ENCODE measurements at regions not wholly inside any gene's neighbourhood (a gene's known extent, or its start where the extent isn't known, plus 50 kb on each side); places are given as distances from the start of the nearest gene placed in this dataset.

GRCh38 chr2:41546031-41546430, 501.8 kb upstream of the PKDCC start (continued):
- TF ChIP-seq ZBTB33 (IDR thresholded peaks at IDR 0.05) (no peak), FOXA2 (IDR thresholded peaks at IDR 0.05) (no peak), SP1 (IDR thresholded peaks at IDR 0.05) (no peak), MAX (IDR thresholded peaks at IDR 0.05) (no peak), TAF1 (conservative IDR thresholded peaks at IDR 0.05) (no peak)

GRCh38 chr2:41568648-41569047, 479.2 kb upstream of the PKDCC start:
- H3K27me3 ChIP-seq (ENCODE audit: control insufficient read depth in 4 of 4, insufficient read depth in 4 of 4, low read length in 3 of 4), result no peaks in the 10 kb centered on the region
- no peak overlapping the region for H3K4me3 ChIP-seq (ENCODE audit: low read depth in 1 of 3, low read length in 3 of 3)
- H3K9me3 ChIP-seq (ENCODE audit: control insufficient read depth in 4 of 4, low read length in 3 of 4), result no peaks in the 10 kb centered on the region
- WGBS, result 50% methylated on average over 1 of the region's 1 CpG
- H3K4me1 ChIP-seq (ENCODE audit: control insufficient read depth in 4 of 4, insufficient read depth in 4 of 4, low read length in 3 of 4), result no peaks in the 10 kb centered on the region
- DNase-seq (ENCODE audit: low spot score), result no peak
- no peaks in the 10 kb centered on the region for H3K36me3 ChIP-seq (ENCODE audit: control insufficient read depth in 4 of 4, insufficient read depth in 3 of 4, low read depth in 1 of 4, low read length in 3 of 4)
- H3K27ac ChIP-seq (ENCODE audit: low read depth in 1 of 2, low read length in 2 of 2), result no peak overlapping the region
- H3K9ac ChIP-seq (ENCODE audit: low read depth in 1 of 2, low read length in 2 of 2), result no peak overlapping the region
- no peak for TF ChIP-seq FOXA1 (IDR thresholded peaks at IDR 0.05)
- no peak for TF ChIP-seq YY1 (IDR thresholded peaks at IDR 0.05)
- TF ChIP-seq GABPA (IDR thresholded peaks at IDR 0.05 in 1 of 2, conservative IDR thresholded peaks at IDR 0.05 in 1 of 2), result no peak
- no peak for TF ChIP-seq FOXA2 (IDR thresholded peaks at IDR 0.05)
- TF ChIP-seq REST (IDR thresholded peaks at IDR 0.05), result no peak
- TF ChIP-seq ATF3 (IDR thresholded peaks at IDR 0.05), result no peak
- TF ChIP-seq SP1 (IDR thresholded peaks at IDR 0.05), result no peak
- no peak for TF ChIP-seq EGR1 (IDR thresholded peaks at IDR 0.05; ENCODE audit: low read depth in 2 of 2)
- no peak for TF ChIP-seq JUND (IDR thresholded peaks at IDR 0.05)
- no peak for TF ChIP-seq TAF1 (conservative IDR thresholded peaks at IDR 0.05)
- no peak for TF ChIP-seq MAX (IDR thresholded peaks at IDR 0.05)
- no peak for TF ChIP-seq ZBTB33 (IDR thresholded peaks at IDR 0.05)
- TF ChIP-seq HNF4A (conservative IDR thresholded peaks at IDR 0.05), result no peak
- no peak for TF ChIP-seq NR2F2 (IDR thresholded peaks at IDR 0.05)
- TF ChIP-seq HNF4G (IDR thresholded peaks at IDR 0.05), result no peak
